OCI-LY7 (cell line): ENCODE measurements at regions not wholly inside any gene's neighbourhood (a gene's known extent, or its start where the extent isn't known, plus 50 kb on each side); places are given as distances from the start of the nearest gene placed in this dataset.

ENCODE experiments used
- BruUV-seq: library from RNA; stranded (reverse); fragments of 400-500 nt; replicated peaks from 2 replicates; lab custom pipeline; 2021; lab: Mats Ljungman, UMichigan
- CTCF ChIA-PET: fragments of 300-600 bp; sonication (Branson Sonifier 250); formaldehyde crosslinking; loops from one replicate; lab custom pipeline; 2022; ENCODE audit warnings: antibody characterized with exemption; ENCODE audit not compliant: unreplicated experiment; lab: Charles Lee
- POLR2A ChIA-PET: fragments of 300-600 bp; sonication (Branson Sonifier 250); formaldehyde crosslinking; loops from one replicate; lab custom pipeline; 2022; ENCODE audit warnings: antibody characterized with exemption; lab: Charles Lee
- DNase-seq: peaks from one replicate; pipeline ENCODE4 v3.0.0-alpha.2; 2015; ENCODE audit warnings: low spot score
- H2AFZ ChIP-seq: fragments of 200-600 bp; sonication (generic), shearing (Covaris generic); 2 replicates; pipeline ENCODE4 v1.6.1; 2014; ENCODE audit warnings: mild to moderate bottlenecking, antibody characterized with exemption, low read length, moderate library complexity
- H3K27ac ChIP-seq: fragments of 200-600 bp; sonication (generic); 2 replicates; pipeline ENCODE4 v1.5.1; 2014; ENCODE audit warnings: mixed run types, low read depth, mild to moderate bottlenecking, moderate library complexity, low read length, inconsistent platforms; ENCODE audit not compliant: poor library complexity, severe bottlenecking
- H3K36me3 ChIP-seq: fragments of 200-600 bp; sonication (generic); 2 replicates; pipeline ENCODE4 v1.6.1; 2014; ENCODE audit warnings: mild to moderate bottlenecking, antibody characterized with exemption, low read length, moderate library complexity, mixed read lengths; ENCODE audit not compliant: insufficient read depth
- H3K4me1 ChIP-seq: fragments of 200-600 bp; sonication (generic); 2 replicates; pipeline ENCODE4 v1.5.1; 2014; ENCODE audit warnings: mild to moderate bottlenecking, low read length; ENCODE audit not compliant: insufficient read depth, poor library complexity, severe bottlenecking
- H3K4me2 ChIP-seq: fragments of 200-600 bp; sonication (generic); 2 replicates; pipeline ENCODE4 v1.6.1; 2014; ENCODE audit warnings: mild to moderate bottlenecking, low read length
- H3K4me3 ChIP-seq: fragments of 200-600 bp; sonication (generic); 2 replicates; pipeline ENCODE4 v1.5.1; 2014; ENCODE audit warnings: mild to moderate bottlenecking, low read depth, low read length; ENCODE audit not compliant: poor library complexity, severe bottlenecking
- H3K79me2 ChIP-seq: fragments of 200-600 bp; sonication (generic); 2 replicates; pipeline ENCODE4 v1.6.1; 2016; ENCODE audit warnings: low read depth, mild to moderate bottlenecking, low read length, moderate library complexity, mixed read lengths; ENCODE audit not compliant: insufficient read depth
- H3K9me2 ChIP-seq: fragments of 200-600 bp; sonication (generic); 2 replicates; pipeline ENCODE4 v1.6.1; 2016; ENCODE audit warnings: mild to moderate bottlenecking, low read length, mixed read lengths; ENCODE audit not compliant: insufficient read depth
- H3K9me3 ChIP-seq: fragments of 200-600 bp; sonication (generic); 2 replicates; pipeline ENCODE4 v1.6.1; 2014; ENCODE audit warnings: mild to moderate bottlenecking, mixed run types, low read length, mixed read lengths
- H4K20me1 ChIP-seq: fragments of 200-600 bp; sonication (generic); 2 replicates; pipeline ENCODE4 v1.6.1; 2014; ENCODE audit warnings: mild to moderate bottlenecking, antibody characterized with exemption, low read length, moderate library complexity, mixed read lengths; ENCODE audit not compliant: insufficient read depth
- CTCF ChIP-seq: fragments of 200-600 bp; sonication (generic); conservative IDR thresholded peaks from 2 replicates; pipeline ENCODE4 v1.5.1; 2014; ENCODE audit warnings: mild to moderate bottlenecking, antibody characterized with exemption, low read length, moderate library complexity, mixed read lengths
- EZH2phosphoT487 ChIP-seq: fragments of 200-600 bp; sonication (generic); IDR thresholded peaks from 2 replicates; pipeline ENCODE4 v1.6.1; 2018; ENCODE audit warnings: low read depth, borderline replicate concordance, mild to moderate bottlenecking, mixed run types, antibody characterized with exemption, low read length, moderate library complexity, mixed read lengths
- intact Hi-C: fragments of 100-400 bp; cut with micrococcal nuclease; formaldehyde crosslinking; loops from one replicate; pipeline ENCODE4 v1.10.0; 2022; ENCODE audit not compliant: unreplicated experiment

GRCh38 chr6:43873806-43874714, 104.0 kb downstream of the VEGFA start:
- Histone ChIP-seq H3K9me3 (no peaks in the 10 kb centered on the region), H3K4me2 (no peak overlapping the region), H4K20me1 (no peaks in the 10 kb centered on the region), H3K36me3 (no peaks in the 10 kb centered on the region), H3K79me2 (no peaks in the 10 kb centered on the region), H3K4me1 (no peaks in the 10 kb centered on the region), H3K27ac (no peak overlapping the region), H2AFZ (no peak overlapping the region), H3K9me2 (no peaks in the 10 kb centered on the region), H3K4me3 (no peak overlapping the region)
- BruUV-seq: no TSS peak
- TF ChIP-seq EZH2phosphoT487: no peak
- TF ChIP-seq CTCF: no peak
- no peak for DNase-seq
- POLR2A ChIA-PET: interaction anchor here (0.6 to 1.2 kb wide), 2 partner anchors 10 to 53 kb away, joined by 3 to 4 read pairs; no protein-coding TSS in a partner anchor
- intact Hi-C loops: no loop called here
- CTCF ChIA-PET: no interaction called here

GRCh38 chr6:43871933-43872332, 101.9 kb downstream of the VEGFA start:
- BruUV-seq: no TSS peak
- no peaks in the 10 kb centered on the region for H4K20me1 ChIP-seq
- intact Hi-C loops: no loop called here
- H3K4me1 ChIP-seq: no peaks in the 10 kb centered on the region
- ChIA-PET CTCF (no interaction called here), POLR2A (interaction anchor here (0.6 kb wide), 2 partner anchors 37 to 503 kb away, joined by 3 read pairs; no protein-coding TSS in a partner anchor)
- H3K9me2 ChIP-seq: no peaks in the 10 kb centered on the region
- no peaks in the 10 kb centered on the region for H3K79me2 ChIP-seq
- no peak overlapping the region for H3K4me3 ChIP-seq
- no peak for DNase-seq
- H3K36me3 ChIP-seq: no peaks in the 10 kb centered on the region
- no peak overlapping the region for H2AFZ ChIP-seq
- H3K27ac ChIP-seq: no peak overlapping the region
- no peak for TF ChIP-seq CTCF
- TF ChIP-seq EZH2phosphoT487: no peak
- no peak overlapping the region for H3K4me2 ChIP-seq
- H3K9me3 ChIP-seq: no peaks in the 10 kb centered on the region

- H3K4me1 ChIP-seq: no peaks in the 10 kb centered on the region
- no peak overlapping the region for H2AFZ ChIP-seq
- CTCF ChIA-PET: no interaction called here
- no peaks in the 10 kb centered on the region for H4K20me1 ChIP-seq
- BruUV-seq: no TSS peak
- H3K79me2 ChIP-seq: no peaks in the 10 kb centered on the region
- no peak overlapping the region for H3K27ac ChIP-seq
- H3K9me3 ChIP-seq: no peaks in the 10 kb centered on the region
- POLR2A ChIA-PET: interaction anchor here (0.6 kb wide), 2 partner anchors 37 to 504 kb away, joined by 3 read pairs; no protein-coding TSS in a partner anchor
- TF ChIP-seq CTCF (no peak), EZH2phosphoT487 (no peak)
- H3K4me2 ChIP-seq: no peak overlapping the region
- DNase-seq: no peak
- no peaks in the 10 kb centered on the region for H3K36me3 ChIP-seq
- intact Hi-C loops: no loop called here
- H3K4me3 ChIP-seq: no peak overlapping the region
- H3K9me2 ChIP-seq: no peaks in the 10 kb centered on the region
Measured at GRCh38 chr6:43871284-43871683, 101.3 kb downstream of the VEGFA start.
